Subcutaneous abdominal adipose tissue (tissue), 5 donors: ENCODE measurements at regions not wholly inside any gene's neighbourhood (a gene's known extent, or its start where the extent isn't known, plus 50 kb on each side); places are given as distances from the start of the nearest gene placed in this dataset.

Source experiments
- H3K27ac ChIP-seq: one replicate; pipeline ENCODE4 v1.7.0; 2013; ENCODE audit warnings: low read depth, mild to moderate bottlenecking, inconsistent platforms, low read length, moderate library complexity
- H3K27me3 ChIP-seq, 5 donors: one replicate each; pipeline ENCODE4 v1.7.0; 2013; ENCODE audit warnings: low read length in 5 of 5, inconsistent platforms in 1 of 5; ENCODE audit not compliant: control insufficient read depth in 5 of 5, insufficient read depth in 4 of 5
- H3K36me3 ChIP-seq, 5 donors: one replicate each; pipeline ENCODE4 v1.7.0; 2013; ENCODE audit warnings: low read length in 5 of 5; ENCODE audit not compliant: control insufficient read depth in 5 of 5, insufficient read depth in 5 of 5
- H3K4me1 ChIP-seq, 5 donors: one replicate each; pipeline ENCODE4 v1.7.0; 2013; ENCODE audit warnings: low read length in 5 of 5, mild to moderate bottlenecking in 3 of 5, moderate library complexity in 1 of 5; ENCODE audit not compliant: control insufficient read depth in 5 of 5, insufficient read depth in 5 of 5
- H3K4me3 ChIP-seq, 5 donors: one replicate each; pipeline ENCODE4 v1.7.0; 2013; ENCODE audit warnings: low read length in 5 of 5, low read depth in 1 of 5
- H3K9ac ChIP-seq, 5 donors: one replicate each; pipeline ENCODE4 v1.7.0; 2013; ENCODE audit warnings: low read length in 5 of 5, mild to moderate bottlenecking in 4 of 5, moderate library complexity in 3 of 5
- H3K9me3 ChIP-seq, 5 donors: one replicate each; pipeline ENCODE4 v1.7.0; 2013; ENCODE audit warnings: low read length in 5 of 5; ENCODE audit not compliant: control insufficient read depth in 5 of 5
- donor health status: healthy.
- donor health status: healthy.
- donor health status: healthy.
- donor health status: healthy.
- donor health status: healthy.

- Histone ChIP-seq H3K27ac (no peak overlapping the region), H3K4me1 (peaks cover 0 to 6% (median 3%) of the 10 kb centered on the region in 5 donors), H3K4me3 (no peak overlapping the region), H3K9me3 (no peaks in the 10 kb centered on the region), H3K9ac (no peak overlapping the region), H3K27me3 (no peaks in the 10 kb centered on the region), H3K36me3 (no peaks in the 10 kb centered on the region)
These were observed 116.3 kb downstream of the TSPAN8 start for GRCh38 chr12:71041476-71041875.

DNA sequence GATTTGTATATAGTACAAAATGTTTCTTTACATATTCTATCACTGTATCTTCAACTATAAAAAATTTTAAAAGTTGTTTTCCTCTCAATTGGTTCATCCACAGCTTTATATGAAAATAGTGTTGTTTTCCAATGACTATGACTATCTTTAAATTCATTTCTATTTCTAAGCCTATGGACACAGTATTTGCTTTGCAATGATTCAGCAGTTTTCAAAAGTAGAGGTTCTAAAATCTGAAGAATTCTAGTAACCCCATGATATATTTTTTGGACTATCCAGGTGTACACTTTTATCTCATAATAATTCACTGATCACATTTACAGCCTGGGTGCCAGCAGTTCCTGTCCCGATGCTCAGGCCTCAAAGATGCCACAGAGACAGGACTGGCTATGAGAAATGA, 118.4 kb upstream of the PTPRR start:
- Histone ChIP-seq H3K4me1 (no peaks in the 10 kb centered on the region), H3K27me3 (no peaks in the 10 kb centered on the region), H3K36me3 (no peaks in the 10 kb centered on the region), H3K9ac (no peak overlapping the region), H3K9me3 (no peaks in the 10 kb centered on the region), H3K27ac (no peak overlapping the region), H3K4me3 (no peak overlapping the region)

GRCh38 chr12:71036526-71036925, 116.0 kb upstream of the PTPRR start:
- no peaks in the 10 kb centered on the region for H3K9me3 ChIP-seq
- no peaks in the 10 kb centered on the region for H3K27me3 ChIP-seq
- H3K36me3 ChIP-seq = no peaks in the 10 kb centered on the region
- no peaks in the 10 kb centered on the region for H3K4me1 ChIP-seq
- H3K4me3 ChIP-seq = no peak overlapping the region
- H3K27ac ChIP-seq = no peak overlapping the region
- no peak overlapping the region for H3K9ac ChIP-seq

- Histone ChIP-seq H3K9ac (no peak overlapping the region), H3K9me3 (no peaks in the 10 kb centered on the region), H3K27me3 (no peaks in the 10 kb centered on the region), H3K36me3 (no peaks in the 10 kb centered on the region), H3K4me1 (no peaks in the 10 kb centered on the region), H3K4me3 (no peak overlapping the region), H3K27ac (no peak overlapping the region)
These were observed 112.4 kb upstream of the PTPRR start for GRCh38 chr12:71032933-71033332.

GRCh38 chr12:71029302-71029701, 108.8 kb upstream of the PTPRR start:
- no peaks in the 10 kb centered on the region for H3K36me3 ChIP-seq
- no peak overlapping the region for H3K4me3 ChIP-seq
- H3K27me3 ChIP-seq = no peaks in the 10 kb centered on the region
- no peak overlapping the region for H3K27ac ChIP-seq
- no peak overlapping the region for H3K9ac ChIP-seq
- H3K4me1 ChIP-seq = no peaks in the 10 kb centered on the region
- no peaks in the 10 kb centered on the region for H3K9me3 ChIP-seq

- H3K36me3 ChIP-seq = no peaks in the 10 kb centered on the region
- H3K4me3 ChIP-seq = no peak overlapping the region
- H3K27me3 ChIP-seq = no peaks in the 10 kb centered on the region
- H3K4me1 ChIP-seq = no peaks in the 10 kb centered on the region
- no peaks in the 10 kb centered on the region for H3K9me3 ChIP-seq
- no peak overlapping the region for H3K27ac ChIP-seq
- no peak overlapping the region for H3K9ac ChIP-seq
These were observed 107.3 kb upstream of the PTPRR start for GRCh38 chr12:71027856-71028255.

GRCh38 chr12:71024827-71025226, 104.3 kb upstream of the PTPRR start:
- H3K9me3 ChIP-seq = no peaks in the 10 kb centered on the region
- H3K27ac ChIP-seq = no peak overlapping the region
- H3K4me1 ChIP-seq = no peaks in the 10 kb centered on the region
- H3K9ac ChIP-seq = no peak overlapping the region
- no peak overlapping the region for H3K4me3 ChIP-seq
- H3K27me3 ChIP-seq = no peaks in the 10 kb centered on the region
- no peaks in the 10 kb centered on the region for H3K36me3 ChIP-seq

GRCh38 chr12:71024281-71024680, 103.7 kb upstream of the PTPRR start:
- H3K36me3 ChIP-seq = no peaks in the 10 kb centered on the region
- H3K9me3 ChIP-seq = no peaks in the 10 kb centered on the region
- no peak overlapping the region for H3K9ac ChIP-seq
- H3K27me3 ChIP-seq = no peaks in the 10 kb centered on the region
- H3K4me1 ChIP-seq = no peaks in the 10 kb centered on the region
- no peak overlapping the region for H3K27ac ChIP-seq
- no peak overlapping the region for H3K4me3 ChIP-seq

DNA sequence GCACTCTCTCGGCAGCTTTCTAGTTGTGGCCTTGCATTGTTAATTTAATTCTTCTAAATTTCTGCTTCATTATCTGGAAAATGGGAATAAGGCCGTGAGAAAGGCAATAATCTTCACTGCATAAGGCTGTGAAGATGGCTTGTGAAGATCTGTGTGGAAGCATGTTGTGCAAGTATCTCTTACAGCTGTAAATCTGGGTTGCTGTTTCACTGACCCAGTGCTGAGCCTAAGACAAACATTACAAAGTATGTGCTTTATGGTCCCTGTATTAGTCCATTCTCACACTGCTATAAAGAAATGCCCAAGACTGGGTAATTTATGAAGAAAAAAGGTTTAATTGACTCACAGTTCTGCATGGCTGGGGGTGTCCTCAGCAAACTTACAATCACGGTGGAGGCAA, 101.0 kb upstream of the PTPRR start:
- Histone ChIP-seq H3K4me3 (no peak overlapping the region), H3K9me3 (peaks cover 0 to 3% (median 0%) of the 10 kb centered on the region in 5 donors), H3K27ac (no peak overlapping the region), H3K27me3 (no peaks in the 10 kb centered on the region), H3K9ac (no peak overlapping the region), H3K4me1 (no peaks in the 10 kb centered on the region), H3K36me3 (no peaks in the 10 kb centered on the region)

DNA sequence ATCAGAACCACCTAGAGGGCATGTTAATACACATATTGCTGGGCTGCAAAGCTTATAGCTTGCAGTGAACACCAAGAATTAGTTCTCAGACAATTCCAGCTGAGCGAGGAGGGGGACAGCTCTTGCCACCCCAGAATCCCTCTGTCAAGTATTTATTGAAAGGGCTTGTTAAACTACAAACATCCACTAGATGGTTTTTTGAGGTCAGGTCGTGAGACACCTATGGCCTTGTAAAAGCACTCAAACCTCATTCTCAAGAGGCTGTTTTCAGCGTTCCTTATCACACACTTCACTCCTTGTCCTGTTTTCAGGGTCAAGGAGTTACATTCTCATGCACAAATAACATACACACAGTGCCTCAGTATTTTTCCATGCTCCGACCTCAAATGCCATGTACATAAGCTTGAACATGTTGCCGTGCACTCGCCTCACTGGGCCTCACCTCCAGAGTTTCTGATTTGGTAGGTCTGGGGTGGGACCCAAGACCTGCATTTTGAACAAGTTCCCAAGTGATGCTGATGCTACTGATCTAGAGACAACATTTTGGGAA, 98.8 kb upstream of the PTPRR start:
- Histone ChIP-seq H3K9me3 (peaks cover 0 to 3% (median 0%) of the 10 kb centered on the region in 5 donors), H3K4me3 (no peak overlapping the region), H3K9ac (no peak overlapping the region), H3K27me3 (no peaks in the 10 kb centered on the region), H3K27ac (no peak overlapping the region), H3K36me3 (no peaks in the 10 kb centered on the region), H3K4me1 (no peaks in the 10 kb centered on the region)

GRCh38 chr12:71018682-71019081, 98.1 kb upstream of the PTPRR start:
- Histone ChIP-seq H3K9ac (no peak overlapping the region), H3K27ac (no peak overlapping the region), H3K4me3 (no peak overlapping the region), H3K4me1 (no peaks in the 10 kb centered on the region), H3K36me3 (no peaks in the 10 kb centered on the region), H3K27me3 (no peaks in the 10 kb centered on the region), H3K9me3 (peaks cover 0 to 3% (median 0%) of the 10 kb centered on the region in 5 donors)
